ENCODE measurements at regions not wholly inside any gene's neighbourhood (a gene's known extent, or its start where the extent isn't known, plus 50 kb on each side); places are given as distances from the start of the nearest gene placed in this dataset.

- no peak for TF ChIP-seq ZFP30 (CRISPR knock-in tag; IDR thresholded peaks at IDR 0.05)
- no peak for TF ChIP-seq CREB5 (CRISPR knock-in tag; IDR thresholded peaks at IDR 0.05; ENCODE audit: low read depth)
- no peak for TF ChIP-seq TSHZ2 (CRISPR knock-in tag; IDR thresholded peaks at IDR 0.05)
- no peak for TF ChIP-seq GLIS3 (CRISPR knock-in tag; IDR thresholded peaks at IDR 0.05)
- TF ChIP-seq SNAI2 (CRISPR knock-in tag; IDR thresholded peaks at IDR 0.05), result no peak
- TF ChIP-seq ZFP3 (CRISPR knock-in tag; IDR thresholded peaks at IDR 0.05), result no peak
- no peak for TF ChIP-seq POU6F1 (CRISPR knock-in tag; IDR thresholded peaks at IDR 0.05; ENCODE audit: borderline replicate concordance, low read depth)
- TF ChIP-seq TCF4 (CRISPR knock-in tag; IDR thresholded peaks at IDR 0.05; ENCODE audit: borderline replicate concordance), result no peak
- no peak for TF ChIP-seq ZNF8 (CRISPR knock-in tag; IDR thresholded peaks at IDR 0.05)
- no peak for TF ChIP-seq PATZ1 (CRISPR knock-in tag; IDR thresholded peaks at IDR 0.05; ENCODE audit: borderline replicate concordance)
- no peak for TF ChIP-seq RARB (CRISPR knock-in tag; IDR thresholded peaks at IDR 0.05)
- TF ChIP-seq ZC3H10 (CRISPR knock-in tag; IDR thresholded peaks at IDR 0.05), result no peak
- no peak for TF ChIP-seq ARNTL (CRISPR knock-in tag; IDR thresholded peaks at IDR 0.05; ENCODE audit: borderline replicate concordance, low read depth)
- no peak for TF ChIP-seq PPARA (CRISPR knock-in tag; IDR thresholded peaks at IDR 0.05; ENCODE audit: borderline replicate concordance)
- TF ChIP-seq TOX (CRISPR knock-in tag; IDR thresholded peaks at IDR 0.05; ENCODE audit: borderline replicate concordance), result no peak
- ATAC-seq, result no peak
These were observed 170.5 kb upstream of the KCNJ3 start for GRCh38 chr2:154527962-154528361.

GRCh38 chr2:154532004-154532403 lies 166.5 kb upstream of the KCNJ3 start:
- no peak for ATAC-seq
- TF ChIP-seq CSDC2 (CRISPR knock-in tag; IDR thresholded peaks at IDR 0.05) (no peak), GLIS3 (CRISPR knock-in tag; IDR thresholded peaks at IDR 0.05) (no peak), RARB (CRISPR knock-in tag; IDR thresholded peaks at IDR 0.05) (no peak), ZNF70 (CRISPR knock-in tag; IDR thresholded peaks at IDR 0.05) (no peak), ZFP30 (CRISPR knock-in tag; IDR thresholded peaks at IDR 0.05) (no peak), BACH2 (CRISPR knock-in tag; IDR thresholded peaks at IDR 0.05; ENCODE audit: borderline replicate concordance) (no peak)

GRCh38 chr2:154532763-154533162 lies 165.7 kb upstream of the KCNJ3 start:
- no peak for ATAC-seq
- no peak for TF ChIP-seq BACH2 (CRISPR knock-in tag; IDR thresholded peaks at IDR 0.05; ENCODE audit: borderline replicate concordance)
- no peak for TF ChIP-seq SNAI2 (CRISPR knock-in tag; IDR thresholded peaks at IDR 0.05)
- TF ChIP-seq GLIS3 (CRISPR knock-in tag; IDR thresholded peaks at IDR 0.05), result no peak
- TF ChIP-seq TSHZ2 (CRISPR knock-in tag; IDR thresholded peaks at IDR 0.05), result no peak
- no peak for TF ChIP-seq CREB5 (CRISPR knock-in tag; IDR thresholded peaks at IDR 0.05; ENCODE audit: low read depth)
- TF ChIP-seq ARNTL (CRISPR knock-in tag; IDR thresholded peaks at IDR 0.05; ENCODE audit: borderline replicate concordance, low read depth), result no peak
- no peak for TF ChIP-seq CSDC2 (CRISPR knock-in tag; IDR thresholded peaks at IDR 0.05)
- no peak for TF ChIP-seq ZNF70 (CRISPR knock-in tag; IDR thresholded peaks at IDR 0.05)
- TF ChIP-seq ZFP30 (CRISPR knock-in tag; IDR thresholded peaks at IDR 0.05), result no peak
- TF ChIP-seq ZNF8 (CRISPR knock-in tag; IDR thresholded peaks at IDR 0.05), result no peak
- no peak for TF ChIP-seq ESRRG (CRISPR knock-in tag; IDR thresholded peaks at IDR 0.05)
- TF ChIP-seq POU6F1 (CRISPR knock-in tag; IDR thresholded peaks at IDR 0.05; ENCODE audit: borderline replicate concordance, low read depth), result no peak
- no peak for TF ChIP-seq PPARA (CRISPR knock-in tag; IDR thresholded peaks at IDR 0.05; ENCODE audit: borderline replicate concordance)
- no peak for TF ChIP-seq OSR1 (CRISPR knock-in tag; IDR thresholded peaks at IDR 0.05)
- TF ChIP-seq ZFP3 (CRISPR knock-in tag; IDR thresholded peaks at IDR 0.05), result no peak
- no peak for TF ChIP-seq ISL1 (CRISPR knock-in tag; IDR thresholded peaks at IDR 0.05)
- TF ChIP-seq TCF4 (CRISPR knock-in tag; IDR thresholded peaks at IDR 0.05; ENCODE audit: borderline replicate concordance), result no peak

All from SK-N-SH treated with all-trans-retinoic acid at 6 μM for 48 hours (cell line).